Fibroblast of peridontal ligament (primary cell): ENCODE measurements at regions not wholly inside any gene's neighbourhood (a gene's known extent, or its start where the extent isn't known, plus 50 kb on each side); places are given as distances from the start of the nearest gene placed in this dataset.
"Not testable (repeated sequence)": the region's sequence is repeated elsewhere in the genome, so short reads cannot be mapped to it uniquely, and the experiment has no call there.

Source experiments
- DNase-seq: peaks from one replicate; pipeline ENCODE4 v3.0.0-alpha.2; 2010; ENCODE audit errors: extremely low read depth

DNA sequence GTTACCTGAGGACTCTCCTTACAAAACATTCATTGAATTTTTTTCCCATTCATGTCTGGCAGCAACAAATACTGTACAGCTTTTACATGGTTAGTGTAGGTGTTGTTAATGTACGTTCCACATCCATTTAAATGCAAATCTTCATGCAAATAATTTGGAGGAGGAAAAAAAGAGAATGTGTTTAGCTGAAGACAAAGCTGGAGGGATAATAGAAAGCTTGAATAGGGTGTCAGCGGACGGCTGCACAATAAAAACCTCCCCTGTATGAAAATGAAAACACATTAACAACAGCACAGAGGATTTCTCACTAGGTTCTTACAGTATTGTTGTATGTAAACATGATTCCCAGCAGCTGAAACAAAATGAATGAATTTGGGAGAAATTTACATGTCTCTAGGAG lies 231.5 kb downstream of the ZNF608 start:
- no peak for DNase-seq

DNA sequence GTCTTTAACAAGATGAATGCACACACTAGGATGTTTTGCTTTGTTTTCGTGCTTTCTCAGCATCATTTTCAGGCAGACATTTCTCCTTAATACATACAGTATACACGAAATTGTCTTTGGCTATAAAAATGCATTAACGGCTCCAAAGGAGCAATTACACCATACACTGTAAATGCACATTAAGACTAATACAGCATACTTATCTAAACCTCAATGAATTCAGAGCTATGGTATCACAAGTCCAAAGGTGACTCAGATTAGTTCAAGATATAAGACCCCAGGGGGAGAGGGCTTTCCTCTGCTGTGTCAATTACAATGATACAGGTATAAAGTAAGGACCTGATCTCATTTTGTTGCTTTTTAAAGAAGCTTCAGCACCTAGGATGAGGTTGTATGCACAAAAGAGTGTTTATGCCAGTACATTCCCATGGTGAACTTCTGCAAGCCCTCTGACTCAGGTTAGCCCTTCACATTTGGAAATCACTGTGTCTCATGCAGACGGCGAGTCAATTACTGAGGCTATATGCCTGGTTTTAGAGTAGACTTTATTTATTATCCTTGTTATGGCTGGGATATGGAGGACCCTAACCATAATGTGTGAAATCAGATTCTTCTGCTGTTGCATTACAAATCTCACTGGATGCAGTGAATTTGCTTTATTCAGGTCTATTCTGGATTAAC lies 233.3 kb downstream of the ZNF608 start:
- DNase-seq: no peak

DNA sequence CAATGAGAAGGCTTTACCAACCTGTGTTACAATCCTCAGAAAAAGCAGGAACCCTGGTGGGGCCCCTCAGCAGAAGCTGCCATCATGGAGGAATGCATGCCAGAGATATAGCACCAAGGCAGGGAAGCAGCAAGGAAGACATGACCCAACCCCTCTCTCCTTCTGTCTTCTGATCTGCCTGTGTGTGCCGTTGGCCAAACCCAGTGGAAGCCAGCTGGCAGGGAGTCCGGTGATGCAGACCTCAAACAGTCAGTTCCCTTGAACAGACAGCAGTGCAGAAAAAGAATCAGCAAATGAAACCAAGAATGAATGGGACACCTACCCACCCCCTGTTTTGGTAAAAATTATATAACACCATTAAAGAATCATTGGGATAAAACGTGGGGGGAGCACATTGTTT lies 234.2 kb downstream of the ZNF608 start:
- peak; percentile 41 for DNase-seq

DNA sequence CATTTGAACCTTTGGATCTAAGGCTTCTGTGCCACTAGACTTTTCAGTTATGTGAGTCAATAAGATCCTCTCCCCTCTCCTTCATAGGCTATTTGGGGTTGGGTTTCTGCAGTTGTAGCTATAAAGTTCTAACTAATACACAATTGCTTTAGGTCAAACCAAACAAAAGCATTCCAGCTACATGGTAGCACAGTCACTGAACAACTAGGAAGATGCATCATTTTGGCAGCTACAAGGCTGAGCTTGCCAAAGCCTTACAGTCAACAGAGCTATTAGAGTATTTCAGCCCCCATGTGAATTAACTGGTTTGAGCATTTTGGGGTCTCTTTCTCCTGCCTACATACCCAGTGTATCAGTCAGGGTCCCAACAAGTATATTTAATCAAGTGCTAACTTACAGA lies 234.6 kb downstream of the ZNF608 start:
- DNase-seq: peak; percentile 27

DNA sequence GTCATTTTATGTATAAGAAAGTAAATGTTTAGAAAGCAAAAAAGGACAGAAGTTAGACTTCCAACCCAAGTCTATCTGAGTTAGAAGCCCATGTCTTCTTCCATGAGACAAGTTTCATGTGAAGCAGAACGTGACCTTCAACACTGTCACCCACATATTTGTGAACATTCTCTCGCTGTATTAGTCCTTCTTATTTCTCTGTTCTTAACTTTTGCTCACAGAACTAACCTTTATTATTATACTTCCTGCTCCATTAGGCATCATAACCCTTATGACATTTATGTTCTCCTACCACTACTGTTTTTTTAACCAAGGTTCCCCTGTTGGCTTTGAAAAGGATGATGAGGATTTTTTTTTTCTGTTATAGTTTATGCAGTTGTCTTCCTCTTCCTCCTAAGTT lies 238.8 kb downstream of the ZNF608 start:
- no peak for DNase-seq

DNA sequence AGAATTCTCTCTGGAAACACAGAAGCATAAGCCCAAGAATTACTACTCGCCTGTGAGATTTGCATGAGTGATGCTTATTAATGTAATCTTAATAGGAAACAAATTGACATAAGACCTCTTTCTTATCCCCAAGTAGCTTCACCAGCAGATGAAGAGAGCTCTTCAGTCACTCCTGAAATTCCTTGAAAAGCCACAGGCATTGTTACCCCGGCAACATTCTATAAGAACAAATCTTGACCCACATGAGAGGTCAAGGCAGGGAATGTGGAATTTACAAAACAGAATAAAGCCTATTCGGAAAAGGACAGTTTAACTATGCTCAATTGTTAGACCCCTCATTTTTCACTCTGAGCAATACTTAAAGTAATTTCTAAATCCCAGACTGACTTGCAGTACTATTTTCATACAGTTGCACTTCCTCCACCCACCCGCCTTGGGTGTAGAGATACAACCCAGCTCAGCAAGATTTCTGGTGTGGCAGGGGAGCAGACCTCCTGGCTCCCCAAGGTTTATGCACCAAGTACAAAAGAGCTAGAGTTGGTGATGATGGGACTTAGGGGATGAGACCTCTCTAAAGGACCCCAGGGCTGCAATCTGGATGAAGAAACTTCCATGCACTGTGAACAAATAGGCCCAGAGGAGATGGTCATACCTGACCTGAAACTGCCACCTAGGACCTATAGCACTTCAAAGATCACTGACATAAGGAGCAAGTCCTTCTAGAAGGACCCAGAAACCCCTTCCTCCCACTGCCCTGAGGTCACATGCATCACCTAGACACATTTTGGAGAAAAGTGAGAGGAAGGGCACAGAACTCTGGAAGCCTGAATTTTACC lies 242.1 kb downstream of the ZNF608 start:
- no peak for DNase-seq

DNA sequence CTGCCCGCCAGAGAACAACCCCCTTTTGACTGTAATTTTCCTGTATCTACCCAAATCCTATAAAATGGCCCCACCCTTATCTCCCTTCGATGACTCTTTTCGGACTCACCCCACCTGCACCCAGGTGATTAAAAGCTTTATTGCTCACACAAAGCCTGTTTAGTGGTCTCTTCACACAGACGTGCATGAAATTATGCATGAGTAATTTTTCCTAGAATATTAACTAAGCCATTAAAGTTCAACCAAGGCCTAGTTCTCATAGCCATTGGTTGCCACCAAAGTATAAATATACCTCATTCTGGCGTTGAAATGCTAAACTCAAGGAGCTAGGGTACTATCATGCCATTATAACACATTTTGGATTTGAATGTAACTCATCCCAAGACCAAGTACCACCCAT lies 243.9 kb downstream of the ZNF608 start:
- DNase-seq: no peak

DNA sequence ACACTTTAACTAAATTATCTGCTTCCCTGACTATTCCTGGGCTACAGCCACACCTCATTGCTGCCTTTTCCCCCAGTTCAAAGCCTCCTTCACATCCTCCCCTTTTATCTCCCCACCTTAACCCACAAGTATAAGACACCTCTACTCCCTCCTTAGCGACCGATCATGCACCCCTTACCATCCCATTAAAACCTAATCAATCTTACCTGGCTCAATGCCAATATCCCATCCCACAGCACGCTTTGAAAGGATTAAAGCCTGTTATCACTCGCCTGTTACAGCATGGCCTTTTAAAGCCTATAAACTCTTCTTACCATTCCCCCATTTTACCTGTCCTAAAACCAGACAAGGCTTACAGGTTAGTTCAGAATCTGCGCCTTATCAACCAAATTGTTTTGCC lies 246.6 kb downstream of the ZNF608 start:
- not testable (repeated sequence) for DNase-seq

DNA sequence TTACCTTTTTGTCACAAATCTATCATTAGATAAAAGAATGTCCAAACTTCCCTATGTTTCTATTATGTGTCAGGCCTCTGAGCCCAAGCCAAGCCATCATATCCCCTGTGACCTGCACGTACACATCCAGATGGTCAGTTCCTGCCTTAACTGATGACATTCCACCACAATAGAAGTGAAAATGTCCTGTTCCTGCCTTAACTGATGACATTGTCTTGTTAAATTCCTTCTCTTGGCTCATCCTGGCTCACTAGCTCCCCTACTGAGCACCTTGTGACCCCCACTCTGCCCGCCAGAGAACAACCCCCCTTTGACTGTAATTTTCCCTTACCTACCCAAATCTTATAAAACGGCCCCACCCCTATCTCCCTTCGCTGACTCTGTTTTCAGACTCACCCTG lies 249.5 kb downstream of the ZNF608 start:
- DNase-seq: not testable (repeated sequence)

DNA sequence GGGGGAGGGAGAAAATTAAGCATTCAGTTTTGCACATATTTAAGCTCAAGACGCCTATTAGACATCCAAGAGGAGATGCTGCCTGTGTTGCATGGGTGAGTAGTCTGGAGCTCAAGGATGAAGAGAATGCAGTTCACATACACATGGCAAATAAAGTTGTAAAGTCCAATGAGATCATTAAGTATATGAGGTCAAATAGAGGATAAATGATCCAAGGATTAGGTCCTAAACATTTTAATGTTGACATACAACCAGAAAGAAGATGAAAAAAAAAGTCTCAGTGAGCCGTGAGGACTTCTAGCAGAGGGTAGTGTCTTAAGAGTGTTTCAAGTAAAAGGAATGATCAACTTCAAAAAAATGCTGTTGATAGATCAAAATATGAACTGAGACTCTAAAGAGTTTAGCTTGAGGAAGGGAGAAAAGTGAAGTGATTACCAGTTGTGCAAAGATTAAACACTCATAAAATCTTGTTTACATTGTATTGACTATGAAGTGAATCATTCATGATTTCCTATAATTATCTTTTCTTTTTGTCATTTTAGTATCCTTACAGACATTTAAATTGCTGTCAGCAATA lies 251.8 kb downstream of the ZNF608 start:
- peak; percentile 26 for DNase-seq

DNA sequence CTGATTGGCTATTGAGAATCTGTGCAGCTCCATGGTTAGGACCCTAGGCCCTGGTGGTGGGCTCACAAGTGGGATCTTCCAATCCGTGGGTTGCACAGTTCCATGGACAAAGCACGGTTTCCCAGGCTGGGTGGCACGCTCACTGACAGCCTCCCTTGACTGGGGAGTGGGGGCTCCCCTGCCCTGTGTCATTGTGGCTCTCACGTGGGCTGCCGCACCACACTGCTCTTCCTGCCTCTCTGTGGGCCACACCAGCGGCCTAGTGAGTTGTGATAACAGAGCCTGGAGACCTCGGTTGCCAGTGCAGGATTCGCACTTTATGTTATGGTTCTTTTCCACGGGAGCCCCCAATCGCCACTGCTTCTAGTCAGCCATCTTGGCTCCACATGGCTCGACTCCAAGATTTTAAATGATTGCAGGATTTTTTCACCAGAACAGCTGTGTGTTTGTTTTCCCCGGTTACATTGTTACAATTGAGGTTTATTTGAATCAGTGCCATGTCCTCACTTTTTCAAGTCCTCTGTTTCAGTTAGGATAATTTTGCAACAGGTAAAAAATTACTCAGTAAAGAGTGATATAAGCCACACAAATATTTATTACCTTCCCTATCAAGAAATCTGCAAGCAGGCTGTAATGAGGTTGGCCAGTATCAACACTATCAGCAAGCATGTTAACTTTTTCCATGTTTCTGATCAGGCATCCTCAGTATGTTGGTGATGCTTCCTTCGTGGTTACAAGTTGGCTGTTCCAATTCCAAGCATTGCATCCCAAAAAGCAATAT lies 253.8 kb downstream of the ZNF608 start:
- no peak for DNase-seq

DNA sequence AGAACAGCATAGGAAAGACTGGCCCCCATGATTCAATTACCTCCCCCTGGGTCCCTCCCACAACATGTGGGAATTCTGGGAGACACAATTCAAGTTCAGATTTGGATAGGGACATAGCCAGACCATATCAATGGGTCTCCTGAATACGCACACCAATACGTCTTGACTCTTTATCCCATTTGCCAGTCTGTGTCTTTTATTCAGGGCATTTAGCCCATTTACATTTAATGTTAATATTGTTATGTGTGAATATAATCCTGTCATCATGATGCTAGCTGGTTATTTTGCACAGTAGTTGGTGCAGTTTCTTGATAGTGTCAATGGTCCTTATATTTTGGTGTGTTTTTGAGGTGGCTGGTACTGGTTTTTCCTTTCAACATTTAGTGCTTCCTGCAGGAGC lies 256.1 kb downstream of the ZNF608 start:
- not testable (repeated sequence) for DNase-seq

DNA sequence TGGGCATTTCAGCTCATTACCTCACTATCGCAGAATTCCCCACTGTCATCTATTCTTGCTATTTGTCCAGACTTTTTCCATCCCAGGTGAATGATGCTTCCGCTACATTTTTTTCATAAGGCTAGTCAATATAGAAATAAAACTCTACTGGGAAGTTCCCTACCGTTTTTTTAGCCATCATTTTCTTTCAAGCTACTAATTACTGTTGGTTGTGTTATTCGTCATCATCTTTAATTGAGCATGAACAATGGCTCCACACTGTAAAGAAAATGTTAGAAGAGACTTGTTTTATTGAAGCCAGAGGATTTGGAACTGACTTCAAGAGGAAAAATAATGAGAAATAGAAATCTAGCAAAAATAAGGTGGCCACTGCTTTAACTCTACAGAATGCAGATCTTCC lies 265.0 kb downstream of the ZNF608 start:
- DNase-seq: no peak

DNA sequence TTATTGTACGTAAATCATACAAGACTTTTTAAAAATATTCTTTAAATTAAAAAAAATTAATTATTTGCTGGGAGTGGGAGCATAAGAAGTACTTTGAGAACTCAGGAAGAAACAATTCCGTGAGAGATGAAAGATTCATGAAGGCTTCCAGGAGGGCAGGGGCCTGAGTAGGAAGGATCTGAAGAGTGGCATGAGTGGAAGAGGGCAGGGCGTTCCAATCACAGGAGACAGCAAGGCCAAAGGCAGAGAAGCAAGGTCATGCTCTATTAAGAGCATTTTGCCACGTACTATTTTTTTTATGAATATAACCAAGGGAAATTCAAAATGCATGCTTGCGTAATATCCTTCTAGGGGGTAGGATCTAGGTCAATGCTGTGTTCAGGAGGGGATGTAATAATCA lies 265.5 kb downstream of the ZNF608 start:
- no peak for DNase-seq

DNA sequence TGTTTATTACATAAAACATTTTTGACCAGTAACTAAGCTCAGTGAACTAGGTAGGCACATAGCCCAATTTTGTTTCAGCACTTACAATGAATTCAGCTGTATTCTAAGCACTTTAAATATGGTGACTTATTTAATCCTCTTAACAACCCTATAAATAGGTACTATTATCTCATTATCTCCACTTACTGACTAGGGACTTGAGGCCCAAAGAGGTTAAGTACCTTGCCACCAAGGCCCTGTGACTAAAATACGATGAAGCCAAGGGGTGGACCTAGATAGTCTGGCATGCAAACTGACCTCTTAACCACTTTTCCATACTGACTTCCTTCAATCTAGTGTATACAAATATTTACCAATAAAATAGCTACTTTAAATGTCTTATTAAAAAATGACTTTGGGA lies 266.4 kb downstream of the ZNF608 start:
- DNase-seq: no peak

DNA sequence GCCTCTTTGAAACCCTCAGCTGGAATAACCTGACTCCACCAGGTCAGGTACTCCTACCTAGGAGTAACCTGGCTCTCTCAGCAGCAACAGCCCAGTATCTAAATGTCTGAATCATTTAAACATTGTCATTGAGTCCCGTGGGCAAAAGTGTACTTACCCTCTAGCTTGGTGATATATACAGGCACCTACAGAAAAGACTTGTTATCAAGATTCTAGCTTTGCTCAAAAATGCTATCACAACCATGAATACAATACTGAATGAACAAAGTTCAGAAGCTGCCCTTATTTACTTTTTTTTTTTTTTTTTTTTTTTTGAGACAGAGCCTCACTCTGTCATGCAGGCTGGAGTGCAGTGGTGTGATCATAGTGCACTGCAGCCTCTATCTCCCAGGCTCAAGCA lies 268.2 kb downstream of the ZNF608 start:
- no peak for DNase-seq

DNA sequence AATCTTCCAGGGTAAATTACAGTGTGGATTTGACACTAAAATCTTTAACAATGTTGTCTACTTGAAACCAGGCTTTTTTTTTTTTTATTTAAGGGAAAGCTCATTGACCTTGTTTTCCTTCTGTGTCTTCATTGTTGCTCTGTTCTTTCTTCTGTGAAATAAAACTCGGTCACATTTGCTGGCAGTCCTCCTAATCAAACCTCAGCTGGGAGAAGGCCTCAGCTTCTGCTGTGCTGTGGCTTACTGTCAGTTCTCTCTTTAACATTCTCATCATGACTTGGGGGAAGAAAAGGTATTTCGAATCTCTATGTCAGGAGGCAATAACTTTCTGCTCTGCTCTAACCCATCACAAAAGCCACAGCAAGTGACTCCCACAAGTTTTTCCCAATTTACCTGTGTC lies 268.9 kb downstream of the ZNF608 start:
- peak; percentile 14 for DNase-seq

DNA sequence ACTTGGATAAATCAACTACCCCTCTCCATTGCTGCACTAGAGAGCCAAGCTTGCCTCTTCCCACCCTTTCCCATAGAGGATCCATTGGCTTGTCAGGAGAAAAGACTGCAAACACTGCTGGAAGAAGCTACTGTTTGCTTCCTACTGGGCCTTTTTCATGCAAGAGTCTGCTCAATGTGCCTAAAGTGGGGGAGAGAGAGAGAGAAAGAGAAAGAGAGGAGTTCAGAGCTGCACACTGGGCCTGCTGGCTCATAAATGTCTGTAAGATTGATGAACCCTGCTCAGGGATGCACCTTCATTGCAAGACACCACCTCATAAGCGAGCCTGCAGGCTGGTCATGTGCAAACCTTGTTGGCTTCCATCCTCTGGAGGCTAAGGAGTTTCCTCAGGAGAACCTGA lies 269.4 kb downstream of the ZNF608 start:
- DNase-seq: no peak

DNA sequence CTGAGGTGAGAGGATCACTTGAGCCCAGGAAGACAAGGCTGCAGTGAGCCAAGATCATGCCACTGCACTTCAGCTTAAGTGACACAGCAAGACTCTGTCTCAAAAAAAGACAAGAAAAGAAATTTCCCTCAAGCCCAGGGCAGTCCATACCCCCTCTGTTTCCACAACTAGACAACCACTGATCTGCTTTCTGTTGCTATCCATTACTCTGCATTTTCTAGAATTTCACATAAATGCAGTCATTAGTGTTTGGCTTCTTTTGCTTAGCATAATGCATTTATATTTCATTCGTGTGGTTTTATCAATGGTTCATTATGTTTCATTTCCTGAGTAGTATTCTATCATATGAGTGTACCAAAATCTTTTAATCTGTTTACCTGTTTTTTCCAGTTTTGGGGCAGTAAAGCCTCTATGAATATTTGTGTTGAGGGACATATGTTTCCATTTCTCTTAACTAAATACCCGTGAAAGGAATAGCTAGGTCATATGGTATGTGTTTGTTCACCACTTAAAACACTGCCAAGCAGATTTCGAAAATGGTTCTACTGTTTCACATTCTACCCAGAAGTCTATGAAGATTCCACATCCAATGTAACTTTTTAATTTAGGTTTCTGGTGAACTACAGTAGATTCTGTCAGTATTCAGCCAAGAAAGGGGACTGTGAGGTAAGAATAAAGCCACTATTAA lies 271.8 kb downstream of the ZNF608 start:
- DNase-seq: peak; percentile 96

DNA sequence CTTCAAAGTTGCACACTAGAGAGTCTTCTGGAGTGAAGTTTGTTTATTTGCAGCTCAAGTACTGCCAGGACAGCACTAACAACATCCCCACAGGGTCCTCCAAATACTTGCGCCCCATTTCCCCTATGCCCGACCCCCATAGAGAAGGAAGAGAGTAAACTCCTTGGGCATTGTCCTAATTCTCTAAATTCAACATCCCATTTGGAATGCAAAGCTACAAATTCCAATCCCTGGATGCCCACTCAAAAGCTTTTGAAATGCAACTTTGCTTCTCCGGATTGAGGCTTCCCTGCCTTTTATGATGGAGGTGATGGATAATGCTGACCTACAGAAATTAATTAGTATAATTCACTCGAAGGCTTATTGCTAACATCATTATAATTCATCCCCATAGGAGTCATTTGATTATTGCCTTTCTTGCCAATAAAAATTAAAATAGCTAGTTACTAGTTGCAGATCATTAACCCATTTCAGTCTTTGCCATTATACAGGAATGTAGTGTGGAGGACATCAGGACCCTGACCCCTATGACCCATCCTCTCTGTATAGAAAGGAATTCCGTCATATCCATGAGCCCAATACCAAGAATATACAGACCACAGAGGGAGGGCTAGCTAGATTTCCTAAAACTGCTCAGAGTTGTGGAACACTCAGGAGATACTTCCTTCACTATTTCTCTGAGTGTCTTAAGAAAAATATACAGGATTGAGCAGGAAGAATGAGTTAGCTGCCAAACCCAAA lies 277.6 kb downstream of the ZNF608 start:
- DNase-seq: no peak

DNA sequence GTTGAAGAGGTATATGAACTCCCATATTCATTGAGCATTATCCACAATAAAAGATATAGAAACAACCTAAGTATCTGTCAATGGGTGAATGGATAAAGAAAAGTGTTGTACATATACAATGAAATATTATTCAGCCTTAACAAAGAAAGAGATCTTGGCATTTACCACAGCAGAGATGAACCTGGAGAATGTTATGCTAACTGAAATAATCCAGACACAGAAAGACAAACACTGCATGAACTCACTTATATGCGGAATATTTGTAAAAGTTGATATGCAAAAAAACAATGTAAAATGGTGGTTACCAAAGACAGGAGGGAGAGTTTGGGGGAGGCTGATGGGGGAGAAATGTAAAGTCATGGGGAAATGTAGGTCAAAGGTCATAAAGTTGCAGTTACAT lies 278.7 kb downstream of the ZNF608 start:
- DNase-seq: no peak
